C4-2B (cell line): ENCODE measurements at regions not wholly inside any gene's neighbourhood (a gene's known extent, or its start where the extent isn't known, plus 50 kb on each side); places are given as distances from the start of the nearest gene placed in this dataset.

Experiments used
- H3K27ac ChIP-seq: fragments of 450-650 bp; 2 replicates; pipeline ENCODE4 v1.5.1; 2017
- CTCF ChIP-seq: fragments of 450-650 bp; conservative IDR thresholded peaks from 2 replicates; pipeline ENCODE4 v1.5.1; 2017; ENCODE audit warnings: mild to moderate bottlenecking
- ZFX ChIP-seq: fragments of 450-650 bp; IDR thresholded peaks from 2 replicates; pipeline ENCODE4 v1.6.1; 2017

GRCh38 chr9:119052339-119053030, 316.8 kb downstream of the BRINP1 start:
- TF ChIP-seq CTCF (no peak), ZFX (no peak)
- no peak overlapping the region for H3K27ac ChIP-seq

GRCh38 chr9:119053070-119053469, 316.2 kb downstream of the BRINP1 start:
- no peak overlapping the region for H3K27ac ChIP-seq
- TF ChIP-seq ZFX (no peak), CTCF (no peak)

GRCh38 chr9:119060629-119061385, 308.4 kb downstream of the BRINP1 start:
- TF ChIP-seq CTCF: no peak
- no peak for TF ChIP-seq ZFX
- H3K27ac ChIP-seq: no peak overlapping the region

- no peak overlapping the region for H3K27ac ChIP-seq
- TF ChIP-seq CTCF: no peak
- no peak for TF ChIP-seq ZFX
Observed at GRCh38 chr9:119071636-119072035, 297.6 kb downstream of the BRINP1 start.

- TF ChIP-seq CTCF (no peak), ZFX (no peak)
- H3K27ac ChIP-seq: no peak overlapping the region
Observed at GRCh38 chr9:119074017-119074416, 295.2 kb downstream of the BRINP1 start.

- TF ChIP-seq ZFX (no peak), CTCF (no peak)
- no peak overlapping the region for H3K27ac ChIP-seq
Observed at GRCh38 chr9:119078015-119078414, 291.2 kb downstream of the BRINP1 start.

- H3K27ac ChIP-seq: no peak overlapping the region
- TF ChIP-seq CTCF: no peak
- no peak for TF ChIP-seq ZFX
Observed at GRCh38 chr9:119083673-119084072, 285.6 kb downstream of the BRINP1 start.
